OCI-LY7 (cell line): ENCODE measurements at regions not wholly inside any gene's neighbourhood (a gene's known extent, or its start where the extent isn't known, plus 50 kb on each side); places are given as distances from the start of the nearest gene placed in this dataset.

ENCODE experiments used
- BruUV-seq: library from RNA; stranded (reverse); fragments of 400-500 nt; replicated peaks from 2 replicates; lab custom pipeline; 2021; lab: Mats Ljungman, UMichigan
- CTCF ChIA-PET: fragments of 300-600 bp; sonication (Branson Sonifier 250); formaldehyde crosslinking; loops from one replicate; lab custom pipeline; 2022; ENCODE audit warnings: antibody characterized with exemption; ENCODE audit not compliant: unreplicated experiment; lab: Charles Lee
- POLR2A ChIA-PET: fragments of 300-600 bp; sonication (Branson Sonifier 250); formaldehyde crosslinking; loops from one replicate; lab custom pipeline; 2022; ENCODE audit warnings: antibody characterized with exemption; lab: Charles Lee
- DNase-seq: peaks from one replicate; pipeline ENCODE4 v3.0.0-alpha.2; 2015; ENCODE audit warnings: low spot score
- H2AFZ ChIP-seq: fragments of 200-600 bp; sonication (generic), shearing (Covaris generic); 2 replicates; pipeline ENCODE4 v1.6.1; 2014; ENCODE audit warnings: mild to moderate bottlenecking, antibody characterized with exemption, low read length, moderate library complexity
- H3K27ac ChIP-seq: fragments of 200-600 bp; sonication (generic); 2 replicates; pipeline ENCODE4 v1.5.1; 2014; ENCODE audit warnings: mixed run types, low read depth, mild to moderate bottlenecking, moderate library complexity, low read length, inconsistent platforms; ENCODE audit not compliant: poor library complexity, severe bottlenecking
- H3K36me3 ChIP-seq: fragments of 200-600 bp; sonication (generic); 2 replicates; pipeline ENCODE4 v1.6.1; 2014; ENCODE audit warnings: mild to moderate bottlenecking, antibody characterized with exemption, low read length, moderate library complexity, mixed read lengths; ENCODE audit not compliant: insufficient read depth
- H3K4me1 ChIP-seq: fragments of 200-600 bp; sonication (generic); 2 replicates; pipeline ENCODE4 v1.5.1; 2014; ENCODE audit warnings: mild to moderate bottlenecking, low read length; ENCODE audit not compliant: insufficient read depth, poor library complexity, severe bottlenecking
- H3K4me2 ChIP-seq: fragments of 200-600 bp; sonication (generic); 2 replicates; pipeline ENCODE4 v1.6.1; 2014; ENCODE audit warnings: mild to moderate bottlenecking, low read length
- H3K4me3 ChIP-seq: fragments of 200-600 bp; sonication (generic); 2 replicates; pipeline ENCODE4 v1.5.1; 2014; ENCODE audit warnings: mild to moderate bottlenecking, low read depth, low read length; ENCODE audit not compliant: poor library complexity, severe bottlenecking
- H3K79me2 ChIP-seq: fragments of 200-600 bp; sonication (generic); 2 replicates; pipeline ENCODE4 v1.6.1; 2016; ENCODE audit warnings: low read depth, mild to moderate bottlenecking, low read length, moderate library complexity, mixed read lengths; ENCODE audit not compliant: insufficient read depth
- H3K9me2 ChIP-seq: fragments of 200-600 bp; sonication (generic); 2 replicates; pipeline ENCODE4 v1.6.1; 2016; ENCODE audit warnings: mild to moderate bottlenecking, low read length, mixed read lengths; ENCODE audit not compliant: insufficient read depth
- H3K9me3 ChIP-seq: fragments of 200-600 bp; sonication (generic); 2 replicates; pipeline ENCODE4 v1.6.1; 2014; ENCODE audit warnings: mild to moderate bottlenecking, mixed run types, low read length, mixed read lengths
- H4K20me1 ChIP-seq: fragments of 200-600 bp; sonication (generic); 2 replicates; pipeline ENCODE4 v1.6.1; 2014; ENCODE audit warnings: mild to moderate bottlenecking, antibody characterized with exemption, low read length, moderate library complexity, mixed read lengths; ENCODE audit not compliant: insufficient read depth
- CTCF ChIP-seq: fragments of 200-600 bp; sonication (generic); conservative IDR thresholded peaks from 2 replicates; pipeline ENCODE4 v1.5.1; 2014; ENCODE audit warnings: mild to moderate bottlenecking, antibody characterized with exemption, low read length, moderate library complexity, mixed read lengths
- EZH2phosphoT487 ChIP-seq: fragments of 200-600 bp; sonication (generic); IDR thresholded peaks from 2 replicates; pipeline ENCODE4 v1.6.1; 2018; ENCODE audit warnings: low read depth, borderline replicate concordance, mild to moderate bottlenecking, mixed run types, antibody characterized with exemption, low read length, moderate library complexity, mixed read lengths
- intact Hi-C: fragments of 100-400 bp; cut with micrococcal nuclease; formaldehyde crosslinking; loops from one replicate; pipeline ENCODE4 v1.10.0; 2022; ENCODE audit not compliant: unreplicated experiment

- ChIA-PET POLR2A (no interaction called here), CTCF (no interaction called here)
- Histone ChIP-seq H3K79me2 (no peaks in the 10 kb centered on the region), H3K4me1 (no peaks in the 10 kb centered on the region), H3K4me3 (no peak overlapping the region), H2AFZ (no peak overlapping the region), H3K36me3 (no peaks in the 10 kb centered on the region), H4K20me1 (no peaks in the 10 kb centered on the region), H3K9me2 (no peaks in the 10 kb centered on the region), H3K9me3 (no peaks in the 10 kb centered on the region; the same call in 1 of the 2 replicates), H3K27ac (no peak overlapping the region), H3K4me2 (no peak overlapping the region)
- intact Hi-C loops: no loop called here
- TF ChIP-seq EZH2phosphoT487 (no peak), CTCF (no peak)
- no TSS peak for BruUV-seq
- DNase-seq: no peak
These were observed 256.6 kb downstream of the CTH start for GRCh38 chr1:70667494-70668170.

GRCh38 chr1:70671006-70671405, 259.9 kb downstream of the CTH start:
- no peak for TF ChIP-seq CTCF
- no peak for TF ChIP-seq EZH2phosphoT487
- intact Hi-C loops: no loop called here
- ChIA-PET POLR2A (no interaction called here), CTCF (no interaction called here)
- no peaks in the 10 kb centered on the region; the same call in 1 of the 2 replicates for H3K9me3 ChIP-seq
- BruUV-seq: no TSS peak
- H3K4me2 ChIP-seq: no peak overlapping the region
- no peaks in the 10 kb centered on the region for H3K9me2 ChIP-seq
- H4K20me1 ChIP-seq: no peaks in the 10 kb centered on the region
- H3K79me2 ChIP-seq: no peaks in the 10 kb centered on the region
- no peak overlapping the region for H2AFZ ChIP-seq
- H3K4me1 ChIP-seq: peaks cover 14% of the 10 kb centered on the region
- H3K36me3 ChIP-seq: no peaks in the 10 kb centered on the region
- DNase-seq: peak; percentile 2
- no peak overlapping the region for H3K4me3 ChIP-seq
- no peak overlapping the region for H3K27ac ChIP-seq

- CTCF ChIA-PET: no interaction called here
- BruUV-seq: no TSS peak
- no peaks in the 10 kb centered on the region for H3K36me3 ChIP-seq
These were observed 261.4 kb downstream of the CTH start for GRCh38 chr1:70672442-70672888.

More at GRCh38 chr1:70672442-70672888, 261.4 kb downstream of the CTH start:
- peaks cover 18% of the 10 kb centered on the region for H3K4me1 ChIP-seq
- H4K20me1 ChIP-seq: no peaks in the 10 kb centered on the region
- DNase-seq: no peak
- H3K9me2 ChIP-seq: no peaks in the 10 kb centered on the region
- H3K79me2 ChIP-seq: no peaks in the 10 kb centered on the region
- TF ChIP-seq CTCF (no peak), EZH2phosphoT487 (no peak)
- H3K27ac ChIP-seq: no peak overlapping the region
- H2AFZ ChIP-seq: no peak overlapping the region
- intact Hi-C loops: no loop called here
- no peaks in the 10 kb centered on the region; the same call in 1 of the 2 replicates for H3K9me3 ChIP-seq
- H3K4me3 ChIP-seq: no peak overlapping the region
- H3K4me2 ChIP-seq: no peak overlapping the region
- POLR2A ChIA-PET: no interaction called here
